Retinal pigment epithelial cell (primary cell): ENCODE measurements at regions not wholly inside any gene's neighbourhood (a gene's known extent, or its start where the extent isn't known, plus 50 kb on each side); places are given as distances from the start of the nearest gene placed in this dataset.

Source experiments
- DNase-seq: peaks from one replicate; pipeline ENCODE4 v3.0.0-alpha.2; 2010; ENCODE audit warnings: low read depth
- H3K4me3 ChIP-seq: 2 replicates; pipeline ENCODE4 v1.5.1; 2011; ENCODE audit warnings: mild to moderate bottlenecking, low read length, control low read depth, moderate library complexity
- CTCF ChIP-seq: conservative IDR thresholded peaks from 2 replicates; pipeline ENCODE4 v1.5.1; 2011; ENCODE audit warnings: low read depth, low read length, control low read depth, inconsistent platforms

- H3K4me3 ChIP-seq: no peak overlapping the region
- no peak for DNase-seq
- TF ChIP-seq CTCF: no peak
Observed at GRCh38 chr17:74049167-74049966, 154.1 kb upstream of the RPL38 start.

- TF ChIP-seq CTCF: no peak
- no peak for DNase-seq
- H3K4me3 ChIP-seq: no peak overlapping the region
Observed at GRCh38 chr17:74049967-74050458, 153.5 kb upstream of the RPL38 start.

GRCh38 chr17:74051348-74051747 is 152.1 kb upstream of the RPL38 start:
- no peak overlapping the region for H3K4me3 ChIP-seq
- no peak for DNase-seq
- TF ChIP-seq CTCF: no peak

GRCh38 chr17:74052993-74053711 is 150.3 kb upstream of the RPL38 start:
- TF ChIP-seq CTCF: no peak
- H3K4me3 ChIP-seq: no peak overlapping the region
- DNase-seq: no peak

GRCh38 chr17:74053712-74054078 is 149.8 kb upstream of the RPL38 start:
- no peak for DNase-seq
- TF ChIP-seq CTCF: no peak
- H3K4me3 ChIP-seq: no peak overlapping the region

- no peak for DNase-seq
- no peak overlapping the region for H3K4me3 ChIP-seq
- no peak for TF ChIP-seq CTCF
Observed at GRCh38 chr17:74054249-74054648, 149.2 kb upstream of the RPL38 start.

GRCh38 chr17:74055508-74056160 is 147.8 kb upstream of the RPL38 start:
- TF ChIP-seq CTCF: no peak
- DNase-seq: no peak
- no peak overlapping the region for H3K4me3 ChIP-seq
